SJSA1 (cell line): ENCODE measurements at regions not wholly inside any gene's neighbourhood (a gene's known extent, or its start where the extent isn't known, plus 50 kb on each side); places are given as distances from the start of the nearest gene placed in this dataset.

ENCODE experiments used
- DNase-seq, 2 experiments: peaks; one replicate each; pipeline ENCODE4 v3.0.0-alpha.2; 2015 to 2020; ENCODE audit warnings: low spot score in 2 of 2, low read depth in 1 of 2
- H3K27ac ChIP-seq: fragments of 250-450 bp; sonication (Bioruptor Pico); 2 replicates; pipeline ENCODE4 v1.5.1; 2020; ENCODE audit warnings: mild to moderate bottlenecking, moderate library complexity
- H3K27me3 ChIP-seq: fragments of 250-450 bp; sonication (Bioruptor Pico); replicated peaks from 2 replicates; pipeline ENCODE4 v1.5.1; 2020; ENCODE audit warnings: mild to moderate bottlenecking, moderate library complexity
- H3K36me3 ChIP-seq: fragments of 250-450 bp; sonication (Bioruptor Pico); 2 replicates; pipeline ENCODE4 v1.5.1; 2020; ENCODE audit warnings: mild to moderate bottlenecking
- H3K4me1 ChIP-seq: fragments of 250-450 bp; sonication (Bioruptor Pico); replicated peaks from 2 replicates; pipeline ENCODE4 v1.6.1; 2021; ENCODE audit warnings: mild to moderate bottlenecking
- H3K4me3 ChIP-seq: fragments of 250-450 bp; sonication (Bioruptor Pico); 2 replicates; pipeline ENCODE4 v1.5.1; 2020; ENCODE audit warnings: mild to moderate bottlenecking
- H3K9me3 ChIP-seq: fragments of 250-450 bp; sonication (Bioruptor Pico); replicated peaks from 2 replicates; pipeline ENCODE4 v1.5.1; 2020; ENCODE audit warnings: mild to moderate bottlenecking

DNA sequence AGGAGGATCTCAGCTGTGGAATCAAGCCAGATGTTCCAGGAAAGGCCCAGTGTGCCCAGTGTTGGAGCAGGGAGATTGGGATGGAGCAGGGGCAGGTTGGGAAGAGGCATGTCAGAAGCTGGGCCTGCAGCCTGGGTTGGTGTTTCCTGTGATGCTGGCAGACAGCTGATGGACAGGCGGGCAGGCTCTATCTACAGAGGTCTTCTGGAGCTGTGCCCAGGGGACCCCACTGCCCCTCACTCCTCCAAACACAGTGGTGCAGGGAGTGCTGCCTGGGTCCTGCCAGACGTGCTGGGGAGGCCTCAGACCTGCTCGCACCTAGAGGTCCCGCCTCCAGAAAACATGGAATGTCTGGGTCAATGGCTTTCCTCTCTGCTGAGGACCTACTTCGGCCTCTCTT, 182.9 kb upstream of the TCERG1L start:
- peaks cover 20% of the 10 kb centered on the region for H3K9me3 ChIP-seq
- H3K27ac ChIP-seq: no peak overlapping the region
- H3K36me3 ChIP-seq: no peaks in the 10 kb centered on the region
- H3K27me3 ChIP-seq: no peaks in the 10 kb centered on the region
- peak in 1 of 2 experiments; percentile 25 for DNase-seq
- no peaks in the 10 kb centered on the region for H3K4me1 ChIP-seq
- no peak overlapping the region for H3K4me3 ChIP-seq

DNA sequence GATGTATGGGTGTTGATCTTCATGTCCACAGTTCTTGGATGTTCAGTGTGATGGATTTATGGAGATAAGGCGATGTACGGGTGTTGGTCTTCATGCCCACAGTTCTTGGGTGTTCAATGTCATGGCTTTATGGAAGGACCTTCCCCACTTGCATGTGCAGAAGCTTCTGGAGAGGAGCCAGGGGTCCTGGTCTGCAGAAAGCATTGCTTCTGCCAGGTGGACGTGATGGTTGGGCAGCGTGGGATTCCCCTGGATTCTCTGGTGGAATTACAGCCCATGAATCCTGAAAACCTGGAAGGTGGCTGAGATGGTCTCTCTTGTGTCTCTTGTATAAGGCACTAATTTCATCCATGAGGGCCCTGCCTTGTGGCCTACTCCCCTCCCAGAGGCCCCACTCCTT, 183.7 kb upstream of the TCERG1L start:
- no peak for DNase-seq
- Histone ChIP-seq H3K9me3 (peaks cover 20% of the 10 kb centered on the region), H3K4me3 (no peak overlapping the region), H3K36me3 (no peaks in the 10 kb centered on the region), H3K27me3 (no peaks in the 10 kb centered on the region), H3K27ac (no peak overlapping the region), H3K4me1 (no peaks in the 10 kb centered on the region)

DNA sequence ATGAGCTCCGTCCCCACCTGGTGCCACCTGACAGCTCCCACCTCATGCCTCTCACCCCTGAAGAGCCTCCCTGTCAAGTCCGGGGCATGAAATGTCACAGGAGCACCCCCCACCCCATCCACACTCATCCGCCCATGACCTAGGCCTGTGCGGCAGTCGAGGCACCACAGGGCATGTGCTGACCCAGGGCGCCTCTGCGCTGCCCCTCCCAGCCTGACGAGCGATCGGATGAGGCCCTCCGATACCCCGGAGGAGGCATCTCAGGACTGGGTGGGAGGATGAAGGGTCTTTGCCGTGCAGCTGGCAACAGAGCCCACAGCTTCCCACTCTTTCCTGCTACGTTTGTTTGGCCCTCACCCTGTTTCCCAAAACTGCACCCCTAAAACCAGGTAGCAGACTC, 184.4 kb upstream of the TCERG1L start:
- Histone ChIP-seq H3K4me3 (no peak overlapping the region), H3K4me1 (no peaks in the 10 kb centered on the region), H3K36me3 (no peaks in the 10 kb centered on the region), H3K9me3 (peaks cover 20% of the 10 kb centered on the region), H3K27ac (no peak overlapping the region), H3K27me3 (no peaks in the 10 kb centered on the region)
- DNase-seq: no peak

DNA sequence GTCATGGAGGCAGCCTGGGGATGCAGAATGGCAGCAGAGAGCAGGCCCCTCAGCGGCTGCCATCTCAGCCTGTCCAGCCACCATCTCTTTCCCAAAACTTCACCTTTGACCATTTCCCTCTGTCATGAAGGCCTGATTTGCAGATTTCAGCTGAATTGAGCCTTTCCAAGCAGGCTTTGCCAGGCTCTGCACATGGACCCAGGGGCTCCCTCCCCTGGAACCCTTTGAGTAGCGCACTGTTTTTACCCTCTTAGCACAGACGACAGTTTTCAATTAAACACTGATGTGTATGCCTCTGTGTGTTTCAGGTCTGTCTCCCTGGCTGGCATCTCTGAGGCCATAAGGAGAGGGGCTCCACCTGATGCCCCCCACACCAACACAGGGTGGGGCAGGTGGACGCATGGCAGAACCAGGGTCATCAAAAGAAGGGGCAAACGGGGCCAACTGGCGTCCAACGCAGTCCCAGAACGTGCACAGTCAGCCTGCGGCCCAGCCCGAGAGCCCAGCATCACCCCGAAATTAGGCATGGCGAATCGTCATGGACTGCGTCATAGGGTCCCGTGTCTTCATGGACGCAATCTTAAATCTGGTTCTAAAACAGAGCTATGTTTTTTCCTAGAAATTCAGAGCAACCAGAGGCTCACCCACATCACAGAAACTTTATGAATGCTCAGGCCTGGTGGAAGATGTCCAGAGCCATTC, 185.0 kb upstream of the TCERG1L start:
- H3K4me3 ChIP-seq: no peak overlapping the region
- H3K27ac ChIP-seq: no peak overlapping the region
- peaks cover 17% of the 10 kb centered on the region for H3K9me3 ChIP-seq
- H3K36me3 ChIP-seq: no peaks in the 10 kb centered on the region
- no peaks in the 10 kb centered on the region for H3K4me1 ChIP-seq
- DNase-seq: peak in 1 of 2 experiments; percentile 25
- H3K27me3 ChIP-seq: no peaks in the 10 kb centered on the region

DNA sequence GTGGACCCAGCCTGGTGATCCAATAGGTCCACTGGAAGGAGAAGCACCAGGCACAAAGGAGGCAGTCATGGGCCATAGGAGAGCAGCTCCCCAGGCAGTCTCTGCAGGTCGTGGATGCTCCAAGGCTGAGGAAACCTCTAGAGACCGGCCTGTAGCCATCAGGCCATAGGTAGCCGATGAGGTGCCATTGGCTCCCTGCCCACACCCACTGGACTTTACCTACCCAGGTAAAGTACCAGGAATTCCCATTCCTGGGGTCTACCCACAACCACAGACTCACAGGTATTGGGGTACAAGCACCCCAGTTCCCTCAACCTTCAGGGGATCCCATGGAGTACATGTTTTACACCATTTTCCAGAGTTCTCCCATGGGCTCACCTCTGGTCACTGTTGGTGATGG, 188.0 kb upstream of the TCERG1L start:
- no peak overlapping the region for H3K27ac ChIP-seq
- H3K4me1 ChIP-seq: no peaks in the 10 kb centered on the region
- peaks cover 23% of the 10 kb centered on the region for H3K9me3 ChIP-seq
- H3K36me3 ChIP-seq: no peaks in the 10 kb centered on the region
- no peaks in the 10 kb centered on the region for H3K27me3 ChIP-seq
- H3K4me3 ChIP-seq: no peak overlapping the region
- no peak for DNase-seq

DNA sequence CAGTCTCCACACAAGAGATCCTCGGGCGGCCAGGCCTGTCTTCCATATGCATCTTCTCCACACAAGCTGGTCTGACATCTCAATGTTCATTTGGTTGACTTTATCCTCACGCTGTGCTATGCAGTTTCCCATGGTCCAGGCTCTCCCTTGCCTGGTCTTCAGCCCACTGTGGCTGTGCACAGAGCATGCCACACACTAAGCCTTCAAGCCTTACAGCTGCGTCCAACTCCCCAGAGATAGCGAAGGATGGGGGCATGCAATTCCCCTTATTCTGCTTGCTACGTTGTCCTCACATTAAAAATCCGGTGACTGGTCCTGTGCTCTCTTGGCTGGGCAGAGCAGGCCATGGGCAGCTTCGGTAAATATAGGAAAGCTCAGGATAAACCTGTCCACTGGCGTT, 188.7 kb upstream of the TCERG1L start:
- Histone ChIP-seq H3K36me3 (no peaks in the 10 kb centered on the region), H3K9me3 (peaks cover 23% of the 10 kb centered on the region), H3K4me1 (no peaks in the 10 kb centered on the region), H3K4me3 (no peak overlapping the region), H3K27me3 (no peaks in the 10 kb centered on the region), H3K27ac (no peak overlapping the region)
- no peak for DNase-seq

DNA sequence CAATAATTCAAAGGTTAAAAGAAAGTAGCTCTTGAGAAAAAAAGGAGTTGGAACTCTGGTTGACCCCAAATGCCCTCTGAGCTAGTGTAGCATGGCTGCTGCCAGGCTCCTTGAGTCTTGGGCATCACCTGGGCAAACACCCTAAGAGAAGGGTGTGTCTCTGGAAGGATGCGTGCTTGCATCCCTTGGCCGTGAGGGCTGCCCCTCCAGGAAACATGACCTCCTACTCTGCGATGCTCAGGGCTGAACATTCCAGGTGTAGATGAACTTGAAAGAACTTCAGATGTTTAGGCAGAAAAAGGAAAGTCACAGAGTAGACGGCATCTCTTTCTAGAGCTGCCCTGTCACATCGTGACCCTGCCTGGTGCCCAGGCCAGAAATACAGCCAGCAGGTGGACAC, 189.4 kb upstream of the TCERG1L start:
- no peaks in the 10 kb centered on the region for H3K4me1 ChIP-seq
- no peaks in the 10 kb centered on the region for H3K27me3 ChIP-seq
- DNase-seq: no peak
- H3K27ac ChIP-seq: no peak overlapping the region
- no peak overlapping the region for H3K4me3 ChIP-seq
- no peaks in the 10 kb centered on the region for H3K36me3 ChIP-seq
- peaks cover 23% of the 10 kb centered on the region for H3K9me3 ChIP-seq

DNA sequence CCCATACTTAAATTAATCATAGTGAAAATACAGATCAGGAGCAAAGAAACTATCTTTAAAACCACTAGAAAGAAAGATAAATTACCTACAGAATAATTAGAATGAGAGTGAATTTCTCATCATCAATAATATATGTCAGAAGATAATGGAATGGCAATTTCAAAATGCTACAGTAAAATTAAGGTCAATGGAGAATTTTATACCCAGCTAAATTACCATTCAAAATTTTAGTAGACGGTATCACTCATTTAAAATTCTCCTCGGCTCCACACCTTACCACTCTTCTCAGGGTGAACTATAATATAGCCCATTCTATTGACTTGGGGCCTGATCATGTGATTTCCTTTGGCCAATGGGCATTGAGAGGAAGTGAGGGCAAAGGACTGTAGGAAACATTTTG, 192.5 kb upstream of the TCERG1L start:
- Histone ChIP-seq H3K4me1 (no peaks in the 10 kb centered on the region), H3K9me3 (peaks cover 9% of the 10 kb centered on the region; the same call in 1 of the 2 replicates), H3K27me3 (no peaks in the 10 kb centered on the region), H3K4me3 (no peak overlapping the region), H3K27ac (no peak overlapping the region), H3K36me3 (no peaks in the 10 kb centered on the region)
- no peak for DNase-seq

DNA sequence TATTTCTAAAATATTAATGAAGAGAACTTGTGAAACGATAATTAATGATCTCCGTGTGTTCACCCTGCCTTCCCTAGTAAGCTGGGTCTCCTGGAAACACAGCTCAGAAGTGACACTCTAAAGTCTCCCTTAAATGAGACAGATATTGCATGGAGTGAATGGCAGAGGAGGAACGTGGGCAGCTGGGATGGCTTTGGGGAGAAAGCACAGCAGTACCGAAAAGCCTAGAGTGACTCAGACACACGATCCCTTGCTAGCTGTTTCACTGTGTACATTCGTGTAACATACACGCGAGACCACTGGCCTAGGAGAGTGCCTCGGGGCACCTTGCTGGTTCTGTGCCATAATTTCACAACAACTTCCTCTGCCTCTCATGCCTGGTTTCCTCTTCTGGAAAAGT, 199.9 kb upstream of the TCERG1L start:
- no peaks in the 10 kb centered on the region; the same call in 1 of the 2 replicates for H3K9me3 ChIP-seq
- DNase-seq: no peak

DNA sequence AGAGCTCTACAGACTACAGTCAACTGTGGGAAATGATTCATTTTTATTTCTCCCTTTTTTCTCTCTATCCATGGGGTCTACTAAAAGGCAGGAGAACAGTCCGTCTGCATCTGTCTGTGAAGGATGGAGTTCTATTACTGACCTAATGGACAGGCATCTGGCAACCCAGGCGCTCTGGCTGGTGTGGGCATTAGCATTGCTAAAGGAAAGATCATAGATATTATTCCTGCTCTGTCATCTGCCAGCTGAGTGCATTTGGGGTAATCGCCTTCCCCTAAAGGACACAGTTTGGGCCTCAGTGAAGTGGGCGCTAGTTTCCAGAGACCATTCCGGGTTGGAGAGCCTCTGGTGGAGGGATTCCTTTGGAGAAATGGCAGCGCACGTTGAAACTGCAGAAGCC, 201.3 kb upstream of the TCERG1L start:
- no peak overlapping the region for H3K4me3 ChIP-seq
- no peak overlapping the region for H3K27ac ChIP-seq
- no peaks in the 10 kb centered on the region; the same call in 1 of the 2 replicates for H3K9me3 ChIP-seq
- H3K27me3 ChIP-seq: no peaks in the 10 kb centered on the region
- no peak for DNase-seq
- H3K4me1 ChIP-seq: no peaks in the 10 kb centered on the region
- no peaks in the 10 kb centered on the region for H3K36me3 ChIP-seq

More for the DNA sequence above, 199.9 kb upstream of the TCERG1L start:
- H3K4me3 ChIP-seq: no peak overlapping the region
- H3K27ac ChIP-seq: no peak overlapping the region
- no peaks in the 10 kb centered on the region for H3K36me3 ChIP-seq
- no peaks in the 10 kb centered on the region for H3K4me1 ChIP-seq
- no peaks in the 10 kb centered on the region for H3K27me3 ChIP-seq

DNA sequence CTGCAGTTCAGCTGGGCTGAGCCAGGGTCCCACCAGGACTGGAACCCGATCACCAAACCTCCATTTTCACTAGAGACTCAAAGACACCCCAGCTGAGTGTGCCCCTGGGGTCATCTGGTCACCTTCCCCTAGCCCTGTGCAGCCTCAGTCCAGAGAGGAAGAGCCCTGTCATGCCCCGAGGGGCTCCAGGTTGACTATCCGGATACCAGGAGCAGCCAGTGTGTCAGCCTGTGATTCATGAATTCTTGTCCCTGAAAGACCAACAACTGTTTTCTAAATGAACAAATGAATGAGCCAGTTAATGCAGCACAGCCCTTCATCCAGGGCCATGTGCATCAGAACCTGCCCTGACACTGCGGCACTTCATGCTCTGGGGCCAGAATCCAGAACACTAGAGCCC, 201.9 kb upstream of the TCERG1L start:
- H3K36me3 ChIP-seq: no peaks in the 10 kb centered on the region

DNA sequence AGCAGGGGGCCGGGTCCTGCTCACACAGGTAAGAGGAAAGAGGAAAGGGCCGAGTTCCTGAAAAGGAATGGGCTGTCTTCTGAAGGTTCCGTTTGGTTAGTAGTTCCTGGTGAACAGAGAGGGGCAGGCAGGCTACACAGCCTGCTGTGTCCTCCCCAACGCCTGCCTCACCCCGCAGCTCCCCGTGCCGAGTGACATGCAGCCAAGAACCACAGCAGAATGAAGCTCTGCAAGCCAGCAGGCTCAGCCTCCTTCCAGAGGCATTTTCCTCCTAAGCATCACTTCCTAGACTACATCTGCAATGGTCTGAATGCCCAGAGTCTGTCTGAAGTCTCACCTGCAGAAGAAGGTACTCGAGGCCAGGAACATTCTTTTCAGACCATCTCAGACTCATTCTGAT, 202.4 kb upstream of the TCERG1L start:
- Histone ChIP-seq H3K9me3 (no peaks in the 10 kb centered on the region; the same call in 1 of the 2 replicates), H3K4me1 (no peaks in the 10 kb centered on the region), H3K36me3 (no peaks in the 10 kb centered on the region), H3K27ac (no peak overlapping the region), H3K27me3 (no peaks in the 10 kb centered on the region), H3K4me3 (no peak overlapping the region)
- DNase-seq: no peak

More for the DNA sequence above, 201.9 kb upstream of the TCERG1L start:
- DNase-seq: no peak
- H3K27ac ChIP-seq: no peak overlapping the region
- H3K4me1 ChIP-seq: no peaks in the 10 kb centered on the region
- H3K4me3 ChIP-seq: no peak overlapping the region
- no peaks in the 10 kb centered on the region; the same call in 1 of the 2 replicates for H3K9me3 ChIP-seq
- no peaks in the 10 kb centered on the region for H3K27me3 ChIP-seq

DNA sequence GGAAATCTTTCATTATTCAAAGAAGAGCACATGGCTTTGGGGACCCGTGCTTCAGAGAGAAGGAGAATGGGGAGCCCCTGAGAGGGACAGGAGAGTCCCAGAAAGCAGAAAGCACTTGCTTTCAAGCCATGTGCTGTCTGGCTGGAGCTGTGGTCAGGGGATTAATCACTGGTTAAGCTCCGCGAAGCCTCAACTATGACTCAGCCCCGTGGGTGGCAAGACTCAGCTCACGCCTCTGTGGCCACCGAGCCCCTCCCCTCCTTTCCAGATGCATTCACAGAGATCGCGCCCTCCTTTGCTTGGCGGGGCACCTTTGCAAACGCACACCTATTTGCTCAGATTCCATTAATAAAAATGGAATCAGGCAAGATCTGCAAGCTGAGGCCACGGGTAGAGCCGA, 202.9 kb upstream of the TCERG1L start:
- H3K27ac ChIP-seq: no peak overlapping the region
- no peaks in the 10 kb centered on the region; the same call in 1 of the 2 replicates for H3K9me3 ChIP-seq
- H3K27me3 ChIP-seq: no peaks in the 10 kb centered on the region
- no peaks in the 10 kb centered on the region for H3K4me1 ChIP-seq
- H3K36me3 ChIP-seq: no peaks in the 10 kb centered on the region
- DNase-seq: no peak
- H3K4me3 ChIP-seq: no peak overlapping the region

DNA sequence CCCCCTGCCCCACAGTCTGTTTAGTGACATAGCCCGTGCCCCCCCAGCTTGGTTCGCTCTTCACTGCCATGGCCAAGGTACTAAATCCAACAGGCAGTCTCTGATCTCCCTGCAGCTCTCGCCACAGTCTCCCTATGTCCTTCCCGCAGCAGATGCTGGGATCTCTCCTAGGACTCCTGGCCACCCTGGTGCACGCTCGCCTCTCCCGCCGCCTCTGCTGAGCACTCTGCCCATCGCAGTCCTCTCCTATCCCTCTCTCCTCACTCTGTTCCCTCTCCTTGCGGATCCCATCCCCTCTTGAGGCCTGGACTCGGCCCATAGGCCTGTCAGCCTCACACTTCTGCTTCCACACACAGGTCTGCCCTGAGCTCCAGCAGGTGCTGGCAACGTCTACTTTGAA, 204.8 kb upstream of the TCERG1L start:
- no peaks in the 10 kb centered on the region for H3K27me3 ChIP-seq
- no peaks in the 10 kb centered on the region for H3K36me3 ChIP-seq
- no peaks in the 10 kb centered on the region for H3K4me1 ChIP-seq
- DNase-seq: no peak
- no peak overlapping the region for H3K4me3 ChIP-seq
- no peak overlapping the region for H3K27ac ChIP-seq
- H3K9me3 ChIP-seq: no peaks in the 10 kb centered on the region; the same call in none of the 2 replicates

DNA sequence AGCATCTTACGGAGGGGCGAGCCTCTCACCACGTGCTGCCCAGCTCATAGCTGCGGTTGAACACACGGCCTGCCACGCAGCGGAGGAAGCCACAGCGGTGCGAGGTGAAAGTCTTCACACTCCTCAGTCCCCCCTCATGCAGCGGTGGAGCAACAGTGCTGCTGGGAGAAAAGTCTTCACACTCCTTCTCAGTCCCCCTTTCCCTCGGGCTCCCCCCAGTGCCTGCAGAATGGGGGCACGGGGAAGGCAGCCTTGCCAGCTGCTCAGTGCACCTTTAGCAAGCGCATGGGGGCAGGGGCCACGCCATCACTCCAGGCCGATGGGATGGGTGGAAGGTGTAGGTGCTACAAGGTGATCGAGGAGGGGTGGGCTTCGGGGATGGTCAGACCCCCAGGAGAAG, 206.3 kb upstream of the TCERG1L start:
- Histone ChIP-seq H3K4me1 (no peaks in the 10 kb centered on the region), H3K9me3 (no peaks in the 10 kb centered on the region; the same call in none of the 2 replicates), H3K36me3 (no peaks in the 10 kb centered on the region), H3K27ac (no peak overlapping the region), H3K4me3 (no peak overlapping the region), H3K27me3 (no peaks in the 10 kb centered on the region)
- DNase-seq: no peak
